Hepatic stellate cell (primary cell): ENCODE measurements at regions not wholly inside any gene's neighbourhood (a gene's known extent, or its start where the extent isn't known, plus 50 kb on each side); places are given as distances from the start of the nearest gene placed in this dataset.

Source experiments
- DNase-seq: peaks from one replicate; pipeline ENCODE4 v3.0.0; 2011; ENCODE audit warnings: low spot score

DNA sequence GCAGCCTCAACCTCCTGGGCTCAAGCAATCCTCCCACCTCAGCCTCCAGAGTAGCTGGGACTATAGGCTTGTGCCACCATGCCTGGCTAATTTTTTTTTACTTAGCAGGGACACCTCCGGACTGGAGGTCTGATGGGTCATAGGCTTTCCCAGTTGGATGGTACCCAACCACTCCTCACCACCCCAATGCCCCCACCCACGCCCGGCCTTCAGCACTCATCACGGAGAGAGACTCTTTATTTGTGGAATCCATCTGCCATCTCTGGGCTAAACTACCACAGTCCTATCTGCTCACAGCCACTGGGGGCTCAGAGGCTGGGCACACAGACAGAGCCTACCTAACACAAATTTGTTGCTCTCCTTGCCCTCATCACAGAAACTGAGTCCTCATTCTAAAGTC, 58.3 kb upstream of the STXBP1 start:
- DNase-seq = no peak

DNA sequence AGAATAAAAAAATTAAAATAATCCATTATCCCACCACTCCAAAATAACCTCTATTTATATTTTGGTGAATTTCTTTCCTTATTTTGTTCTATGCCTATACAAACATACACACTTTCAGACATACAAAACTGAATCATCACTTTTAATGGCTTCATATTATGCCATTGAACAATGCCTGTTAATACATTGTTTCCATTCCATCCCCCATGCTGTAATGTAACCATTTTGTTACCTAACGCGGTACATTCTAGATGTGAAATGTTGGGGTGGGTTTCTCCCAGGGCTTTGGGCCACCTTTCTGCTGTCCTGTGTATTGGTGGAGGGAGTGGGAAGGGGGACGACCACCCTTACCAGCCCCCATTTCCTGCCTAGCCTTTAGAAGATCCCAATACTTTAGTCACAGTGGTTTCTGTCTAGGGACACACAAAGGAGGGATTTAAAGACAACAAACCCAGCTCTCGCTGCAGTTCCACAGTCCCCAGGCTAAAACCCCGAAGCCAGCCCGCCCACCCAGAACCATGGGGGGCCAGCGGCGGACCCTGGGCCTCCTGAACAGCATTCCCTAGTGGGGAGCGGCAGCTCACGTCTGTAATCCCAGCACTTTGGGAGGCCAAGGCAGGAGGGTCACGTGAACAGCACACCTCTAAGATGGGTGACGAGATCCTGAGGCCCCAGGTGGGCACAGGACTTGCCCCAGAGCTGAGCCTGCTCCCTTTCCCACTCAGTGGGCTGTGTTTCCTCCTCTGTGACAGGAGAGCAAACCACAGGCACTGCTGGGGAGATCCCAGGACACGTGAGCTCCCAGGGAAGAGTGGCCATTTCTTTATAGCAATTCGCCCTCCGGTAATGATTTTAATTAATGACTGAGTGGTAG, 56.9 kb upstream of the STXBP1 start:
- DNase-seq = no peak

DNA sequence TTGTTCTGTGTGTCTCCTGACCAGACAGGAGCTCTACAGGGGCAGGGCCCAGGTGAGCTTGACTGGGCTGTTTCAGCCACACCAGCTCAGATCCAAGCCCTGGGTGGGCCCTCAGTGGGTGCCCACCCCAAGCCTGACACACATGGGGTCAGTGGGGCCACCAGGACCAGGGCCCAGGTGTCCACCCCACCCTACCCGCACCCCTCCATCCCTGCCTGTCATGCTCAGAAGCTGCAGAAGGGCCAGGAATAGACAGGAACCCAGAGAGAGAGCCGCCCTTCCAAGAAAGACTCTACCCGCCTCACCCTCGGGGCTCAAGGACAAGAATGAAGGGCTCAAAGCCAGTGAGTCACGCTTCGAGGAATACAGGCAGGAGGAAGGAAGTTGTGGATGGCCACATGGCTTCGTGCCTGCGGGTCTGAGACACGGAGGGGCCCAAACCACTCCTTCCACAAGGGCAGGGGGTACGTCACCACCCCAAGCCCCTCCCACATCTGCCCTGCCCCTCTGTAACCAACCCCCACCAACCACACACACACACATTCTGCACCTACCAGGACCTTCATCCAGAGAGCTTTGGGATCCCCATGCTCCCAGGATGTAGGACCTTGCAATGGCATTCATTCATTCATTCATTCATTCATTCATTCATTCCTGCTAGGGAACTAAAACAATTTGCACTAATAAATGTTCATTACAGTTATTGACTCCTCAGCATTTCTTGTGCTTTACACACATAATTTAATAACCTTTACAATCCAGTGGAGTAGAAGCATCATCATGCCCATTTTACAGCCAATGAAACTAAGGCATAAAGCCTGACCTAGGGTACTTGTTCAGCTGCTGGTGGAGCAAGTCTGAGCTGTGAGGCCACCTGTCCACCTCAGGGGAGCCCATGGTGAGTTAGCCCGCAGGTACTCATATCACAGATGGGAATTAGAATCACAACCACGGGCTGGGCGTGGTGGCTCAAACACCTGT, 55.9 kb upstream of the STXBP1 start:
- peak; percentile 98 for DNase-seq

DNA sequence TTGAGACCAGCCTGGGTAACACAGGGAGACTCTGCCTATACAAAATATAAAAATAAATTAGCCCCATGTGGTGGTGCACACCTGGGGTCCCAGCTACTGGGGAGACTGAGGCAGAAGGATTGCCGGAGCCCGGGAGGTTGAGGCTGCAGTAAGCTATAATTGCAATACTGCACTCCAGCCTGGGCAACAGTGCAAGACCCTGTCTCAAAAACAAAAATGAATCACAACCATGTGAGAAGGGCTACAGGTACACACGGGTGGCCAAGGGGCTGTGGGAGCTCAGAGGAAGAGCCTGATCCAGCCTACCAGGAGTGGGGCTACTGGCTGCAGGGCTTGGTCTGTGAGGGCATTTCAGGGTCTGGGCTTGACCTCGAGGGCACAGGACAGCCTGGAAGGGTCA, 55.2 kb upstream of the STXBP1 start:
- DNase-seq = no peak

DNA sequence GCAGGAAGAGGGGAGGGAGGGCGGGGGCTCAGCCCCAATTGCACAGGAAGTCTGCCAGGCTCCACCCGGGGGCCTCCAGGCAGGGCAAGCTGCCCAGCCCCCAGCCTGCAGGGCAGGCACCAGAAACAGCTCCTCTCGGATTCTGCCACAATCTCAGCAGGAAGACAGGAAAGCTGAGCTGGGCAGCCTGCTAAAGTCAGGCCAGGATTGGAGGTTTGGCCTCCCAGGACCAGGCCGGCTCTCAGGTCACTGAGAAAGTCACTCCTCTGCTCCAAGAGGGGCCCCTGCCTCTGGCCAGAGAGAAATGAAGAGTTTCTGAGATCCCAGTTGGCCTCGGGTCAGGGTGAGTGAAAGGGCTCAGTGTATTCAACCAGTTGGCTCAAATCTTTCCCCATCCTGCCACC, 54.6 kb upstream of the STXBP1 start:
- DNase-seq = no peak

DNA sequence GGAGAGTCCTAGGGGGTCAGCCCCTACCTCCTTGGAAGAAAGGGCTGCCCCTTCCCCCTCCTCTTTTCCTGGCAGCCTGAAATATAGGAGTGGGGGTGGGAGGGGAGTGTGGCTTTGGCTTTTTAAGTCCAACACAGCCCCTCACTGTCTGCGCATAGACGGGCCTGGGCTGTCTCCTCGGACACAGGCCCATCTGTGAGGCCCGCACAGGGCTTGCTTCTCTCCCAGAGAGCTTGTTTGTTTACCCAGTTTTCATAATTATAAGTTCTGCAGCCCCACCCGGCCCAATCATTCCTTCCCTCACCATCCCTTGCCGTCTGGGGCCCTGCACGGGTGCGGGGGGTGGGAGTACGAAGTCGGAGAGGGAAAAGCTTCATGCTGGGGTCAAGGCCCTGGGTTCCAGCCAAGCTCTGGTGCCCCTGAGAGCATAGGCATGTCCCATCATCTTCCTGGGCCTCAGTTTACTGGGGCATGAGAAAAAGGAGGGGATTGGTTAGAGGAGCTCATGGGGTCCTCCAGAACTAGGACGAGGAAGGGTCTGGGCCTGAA, 54.0 kb upstream of the STXBP1 start:
- no peak for DNase-seq

DNA sequence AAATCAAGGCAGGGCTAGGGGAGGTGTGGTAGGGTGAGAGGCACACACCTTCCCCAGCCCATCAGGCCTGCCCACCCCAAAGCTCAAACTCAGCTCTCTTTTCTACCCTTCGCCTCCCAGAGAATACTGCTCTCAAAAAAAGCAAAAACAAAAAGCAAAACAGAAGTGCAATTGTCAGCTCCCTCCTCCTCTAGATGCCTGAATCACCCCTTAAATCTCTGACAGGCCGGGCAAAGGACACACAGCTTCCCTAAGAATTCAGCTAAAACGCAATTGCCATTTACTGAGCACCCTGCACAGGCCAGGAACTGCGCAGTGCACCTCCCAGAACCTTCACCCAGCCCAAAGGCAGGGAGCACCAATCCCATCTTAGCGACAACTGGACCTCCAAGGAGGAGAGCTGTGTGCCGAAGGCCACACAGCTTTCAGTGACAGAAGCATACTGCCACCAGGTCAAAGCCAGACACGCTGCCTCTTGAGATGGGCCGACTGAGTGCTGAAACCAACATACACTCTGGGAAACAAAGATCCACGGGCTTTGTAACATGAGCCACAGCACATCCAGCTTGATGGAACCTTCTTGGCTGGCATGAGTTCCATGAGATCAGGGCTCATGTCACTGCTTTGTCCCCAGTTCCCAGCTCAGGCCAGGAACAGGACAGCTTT, 53.4 kb upstream of the STXBP1 start:
- DNase-seq = no peak

DNA sequence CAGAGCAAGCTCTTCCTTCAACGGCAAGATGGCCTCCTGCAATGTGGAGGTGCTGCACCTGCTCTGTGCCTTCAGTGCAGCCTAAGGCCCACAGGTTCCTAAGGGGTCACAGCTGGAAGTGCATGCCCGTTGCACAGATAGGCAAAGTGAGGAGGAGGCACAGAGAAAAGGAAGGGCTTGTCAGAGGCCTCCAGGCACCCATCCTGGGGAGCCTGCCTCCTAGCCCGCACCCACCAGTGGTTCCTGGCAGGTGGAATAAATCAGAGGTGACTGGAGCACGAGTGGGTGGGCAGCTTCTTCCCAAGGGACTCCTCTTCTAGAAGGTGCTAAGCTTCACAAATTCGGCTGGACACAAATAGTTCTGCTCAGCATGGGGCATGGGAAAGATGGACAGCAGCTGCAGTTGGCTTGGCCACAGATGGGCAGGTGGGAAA, 52.8 kb upstream of the STXBP1 start:
- DNase-seq = no peak

DNA sequence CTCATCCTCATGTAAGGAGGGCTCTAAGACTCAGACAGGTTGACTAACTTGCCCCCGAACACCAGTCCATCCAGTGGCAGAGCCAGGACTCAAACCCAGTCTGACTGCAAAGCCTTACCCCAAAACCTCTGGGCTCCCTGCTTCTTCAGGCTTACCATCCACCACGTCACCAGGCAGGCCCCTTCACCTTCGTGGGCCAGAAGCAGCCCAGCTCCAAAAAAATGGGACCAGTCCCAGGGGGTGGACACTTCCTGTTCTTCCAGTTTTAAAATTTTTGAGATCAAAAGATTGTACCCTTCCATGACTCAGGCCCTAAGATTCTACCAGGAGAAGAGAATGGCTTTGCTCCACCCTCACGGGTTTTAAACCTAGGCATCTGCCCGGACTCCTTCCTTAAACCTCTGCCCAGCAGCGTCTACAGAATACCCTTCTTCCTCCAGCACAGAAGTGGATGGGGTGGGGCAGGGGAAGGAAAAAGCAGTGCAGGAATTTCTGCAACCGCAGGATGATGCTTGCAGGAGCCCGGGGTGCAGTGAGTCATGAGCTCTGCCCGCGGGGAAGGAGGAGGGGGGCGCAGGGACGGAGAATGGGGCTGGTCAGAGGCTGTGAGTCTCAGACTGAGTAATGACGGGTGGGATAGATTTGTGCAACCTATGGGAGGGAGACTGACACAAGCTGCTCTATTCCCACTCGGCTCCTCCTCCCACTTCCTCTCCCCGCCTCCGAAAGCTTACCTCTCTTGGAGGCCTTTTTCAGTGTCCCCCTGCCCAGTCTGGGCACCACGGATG, 50.4 kb upstream of the STXBP1 start:
- DNase-seq = peak; percentile 97
